ENCODE measurements at regions not wholly inside any gene's neighbourhood (a gene's known extent, or its start where the extent isn't known, plus 50 kb on each side); places are given as distances from the start of the nearest gene placed in this dataset.

GRCh38 chr10:78630944-78631838, 437.6 kb upstream of the ZMIZ1 start:
- DNase-seq = peak; percentile 41

GRCh38 chr10:78634389-78634815, 434.4 kb upstream of the ZMIZ1 start:
- DNase-seq = no peak

DNA sequence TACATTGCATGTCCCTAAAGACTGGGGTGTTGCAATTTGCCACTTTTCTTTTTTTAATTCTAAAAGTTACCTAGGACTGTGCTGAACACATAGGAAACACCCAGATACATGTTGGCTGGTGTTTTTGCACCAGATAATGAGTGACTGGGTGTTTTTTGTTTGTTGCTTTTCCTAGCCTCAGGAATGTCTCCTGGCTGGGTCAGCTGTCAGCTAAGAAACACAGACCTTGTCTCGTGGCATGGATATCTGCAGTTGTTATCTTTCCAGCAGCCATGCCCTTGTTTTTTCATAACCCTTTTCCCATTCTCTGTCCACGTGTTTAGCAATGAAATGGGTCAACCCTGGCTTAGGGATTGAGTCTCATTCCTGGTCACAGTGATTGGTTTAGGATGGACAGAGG, 433.9 kb upstream of the ZMIZ1 start:
- no peak for DNase-seq

DNA sequence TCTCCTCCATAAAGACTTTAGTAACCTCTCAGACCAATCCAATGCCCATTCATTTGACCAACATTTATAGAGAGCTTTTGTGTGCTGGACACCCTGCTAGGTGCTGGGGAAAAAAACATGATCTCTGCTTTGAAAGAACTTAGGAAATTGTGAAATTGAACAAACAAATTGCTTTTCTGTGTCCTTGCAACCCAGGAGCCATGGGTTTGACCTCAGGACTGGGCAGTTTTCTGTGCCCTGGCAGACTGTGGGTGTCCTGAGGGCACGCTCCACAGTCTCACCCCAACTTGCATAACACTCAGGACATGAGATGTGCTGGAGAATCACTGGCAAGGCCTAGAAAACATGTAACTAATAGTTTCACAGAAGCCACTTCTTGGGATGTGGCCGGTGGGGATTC, 429.1 kb upstream of the ZMIZ1 start:
- DNase-seq = no peak

- no peak for DNase-seq
Measured at GRCh38 chr10:78640796-78641636, 427.8 kb upstream of the ZMIZ1 start.

- no peak for DNase-seq
Measured at GRCh38 chr10:78641693-78642092, 427.1 kb upstream of the ZMIZ1 start.

- DNase-seq = no peak
Measured at GRCh38 chr10:78642269-78642816, 426.4 kb upstream of the ZMIZ1 start.

- DNase-seq = no peak
Measured at GRCh38 chr10:78643513-78643912, 425.3 kb upstream of the ZMIZ1 start.

DNA sequence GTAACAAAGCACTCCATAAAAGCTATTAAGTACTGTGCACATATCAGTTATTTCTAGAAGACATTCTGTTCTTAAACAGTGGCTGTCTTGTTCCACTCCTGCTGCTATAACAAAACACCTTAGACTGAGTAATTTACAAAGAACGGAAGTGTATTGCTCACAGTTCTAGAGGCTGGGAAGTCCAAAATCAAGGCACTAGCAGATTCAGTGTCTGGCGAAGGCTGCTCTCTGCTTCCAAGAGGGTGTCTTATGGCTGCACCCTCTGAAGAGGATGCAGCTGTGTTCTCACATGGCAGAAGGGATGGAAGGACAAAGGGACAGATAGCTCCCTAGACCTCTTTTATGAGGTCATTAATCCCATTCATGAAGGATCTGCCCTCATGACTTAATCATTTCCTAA, 424.2 kb upstream of the ZMIZ1 start:
- no peak for DNase-seq

DNA sequence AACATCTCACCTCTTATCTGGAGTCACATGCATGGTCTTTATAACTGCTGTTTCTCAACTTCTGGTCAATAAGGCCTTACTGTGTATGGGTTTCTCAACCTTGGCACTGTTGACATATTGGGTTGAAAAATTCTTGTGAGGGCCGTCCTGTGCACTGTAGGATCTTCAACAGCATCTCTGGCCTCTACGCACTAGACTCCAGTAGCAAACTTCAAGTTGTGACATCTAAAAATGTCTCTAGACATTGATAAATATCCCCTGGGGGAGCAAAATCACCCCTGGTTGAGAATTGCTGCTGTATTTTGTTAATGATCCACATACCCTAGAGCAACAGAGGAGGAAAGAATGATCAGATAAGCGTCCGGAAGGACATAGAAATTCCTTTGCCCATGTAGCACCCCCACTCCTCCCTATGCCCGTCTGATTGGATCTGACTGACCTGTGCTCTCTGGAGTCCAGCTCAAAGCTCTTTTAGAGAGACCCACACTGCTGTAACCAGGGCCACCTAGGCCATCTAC, 423.5 kb upstream of the ZMIZ1 start:
- DNase-seq = no peak

GRCh38 chr10:78645975-78646374, 422.8 kb upstream of the ZMIZ1 start:
- no peak for DNase-seq

- no peak for DNase-seq
Measured at GRCh38 chr10:78648256-78648860, 420.4 kb upstream of the ZMIZ1 start.

GRCh38 chr10:78649429-78649828, 419.3 kb upstream of the ZMIZ1 start:
- no peak for DNase-seq

GRCh38 chr10:78650122-78650521, 418.6 kb upstream of the ZMIZ1 start:
- DNase-seq = no peak

GRCh38 chr10:78651287-78651686, 417.5 kb upstream of the ZMIZ1 start:
- no peak for DNase-seq

DNA sequence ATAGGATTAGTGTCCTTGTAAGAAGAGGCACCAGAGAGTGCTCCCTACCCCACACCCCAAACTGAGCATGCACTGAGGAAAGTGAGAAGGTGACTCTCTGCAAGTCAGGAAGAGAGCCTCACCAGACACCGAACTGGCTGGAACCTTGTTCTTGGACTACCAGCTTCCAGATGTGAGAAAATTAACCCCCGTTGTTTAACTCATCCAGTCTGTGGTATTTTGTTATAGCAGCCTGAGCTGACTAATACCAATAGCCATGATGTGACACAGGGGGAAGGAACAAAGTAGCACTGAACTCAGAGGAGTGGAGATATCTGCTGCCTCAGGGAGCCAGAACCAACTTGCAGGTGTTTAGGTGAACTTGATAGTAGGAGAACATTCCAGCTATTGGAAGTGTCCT, 415.2 kb upstream of the ZMIZ1 start:
- no peak for DNase-seq

GRCh38 chr10:78654047-78654590, 414.6 kb upstream of the ZMIZ1 start:
- DNase-seq = no peak

DNA sequence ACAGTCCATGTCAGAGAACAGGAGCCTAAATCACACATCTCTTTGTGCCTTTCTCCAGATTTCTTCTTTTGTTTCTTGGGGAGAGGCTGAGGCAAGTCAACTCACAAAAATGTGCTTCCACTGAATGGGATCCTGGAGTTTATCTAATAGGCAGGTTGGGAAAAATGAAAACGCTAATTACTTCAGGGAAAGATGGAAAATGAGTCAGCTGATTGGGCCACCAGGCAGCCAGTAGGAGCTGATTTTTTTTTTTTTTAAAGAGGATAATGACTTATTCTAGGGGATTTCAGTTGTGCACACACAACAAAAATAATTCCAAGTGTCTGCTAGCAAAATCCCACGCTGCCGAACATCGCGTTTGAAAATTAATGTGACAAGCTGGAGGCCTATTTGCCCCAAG, 412.8 kb upstream of the ZMIZ1 start:
- DNase-seq = no peak

GRCh38 chr10:78656417-78657162, 412.2 kb upstream of the ZMIZ1 start:
- DNase-seq = peak; percentile 46

DNA sequence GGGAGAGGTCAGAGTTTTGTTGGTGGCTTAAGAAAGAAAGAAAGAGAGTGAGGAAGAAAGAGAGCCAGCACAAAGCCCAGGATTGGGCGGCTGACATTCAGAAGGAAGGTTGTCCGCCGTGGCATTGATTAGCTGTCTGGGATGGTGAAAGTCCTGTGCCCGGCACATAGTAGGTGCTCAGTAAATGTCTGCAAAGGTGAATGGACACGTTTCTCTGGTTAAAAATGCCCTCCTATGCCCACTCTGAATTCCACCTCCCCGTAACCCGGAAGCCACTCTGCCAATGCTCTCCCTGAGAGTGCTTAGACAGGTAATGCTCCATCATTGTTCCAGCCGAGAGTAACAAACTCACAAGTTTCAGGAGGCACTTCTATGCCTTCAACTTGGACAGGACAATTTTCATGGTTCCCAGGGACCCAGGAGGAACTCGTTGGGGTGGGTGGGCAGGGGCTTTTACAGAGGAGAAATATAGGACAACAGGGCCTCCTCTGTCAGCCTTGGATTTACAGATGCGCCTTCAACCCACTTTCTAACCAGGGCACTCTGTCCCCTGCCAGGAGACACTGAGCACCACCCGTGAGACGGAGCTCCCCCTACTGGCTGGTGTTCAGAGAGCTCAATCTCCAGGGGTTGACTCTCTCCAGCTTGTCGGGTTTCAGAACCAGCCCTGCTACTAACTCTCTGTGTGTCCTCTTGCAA, 411.5 kb upstream of the ZMIZ1 start:
- DNase-seq = no peak

GRCh38 chr10:78657862-78658165, 411.0 kb upstream of the ZMIZ1 start:
- DNase-seq = no peak

Data from left hindlimb (tissue), 1 donor.